PC-9 (cell line): ENCODE measurements at regions not wholly inside any gene's neighbourhood (a gene's known extent, or its start where the extent isn't known, plus 50 kb on each side); places are given as distances from the start of the nearest gene placed in this dataset.
"Not testable (repeated sequence)": the region's sequence is repeated elsewhere in the genome, so short reads cannot be mapped to it uniquely, and the experiment has no call there.

Experiments
- BruUV-seq: library from RNA; stranded (reverse); fragments of 400-500 nt; replicated peaks from 2 replicates; lab custom pipeline; 2021; lab: Mats Ljungman, UMichigan
- CTCF ChIA-PET: fragments of 300-600 bp; sonication (Branson Sonifier 250); formaldehyde crosslinking; loops from one replicate; lab custom pipeline; 2022; ENCODE audit warnings: antibody characterized with exemption; lab: Charles Lee
- POLR2A ChIA-PET: fragments of 300-600 bp; sonication (Branson Sonifier 250); formaldehyde crosslinking; loops from one replicate; lab custom pipeline; 2022; ENCODE audit warnings: antibody characterized with exemption; ENCODE audit not compliant: unreplicated experiment; lab: Charles Lee
- DNase-seq, 2 experiments: peaks; one replicate each; pipeline versions ENCODE4 v3.0.0 to v3.0.0-alpha.2; 2015 to 2022; ENCODE audit warnings: mixed read lengths in 1 of 2
- H2AFZ ChIP-seq: fragments of 200-600 bp; sonication (generic); 2 replicates; pipeline ENCODE4 v1.8.1; 2017; ENCODE audit warnings: antibody characterized with exemption
- H3F3A ChIP-seq: fragments of 200-600 bp; sonication (generic); 2 replicates; pipeline ENCODE4 v1.8.1; 2017; ENCODE audit warnings: antibody characterized with exemption, mild to moderate bottlenecking, low read depth; ENCODE audit not compliant: insufficient read depth
- H3K27ac ChIP-seq: fragments of 200-600 bp; sonication (generic); 2 replicates; pipeline ENCODE4 v1.6.1; 2016; ENCODE audit warnings: mixed run types
- H3K27me3 ChIP-seq: fragments of 200-600 bp; sonication (generic); 2 replicates; pipeline ENCODE4 v1.6.1; 2016; ENCODE audit warnings: low read depth, mixed run types; ENCODE audit not compliant: insufficient read depth
- H3K36me3 ChIP-seq: fragments of 200-600 bp; sonication (generic); 2 replicates; pipeline ENCODE4 v1.6.1; 2016; ENCODE audit warnings: low read depth, mixed run types
- H3K4me1 ChIP-seq: fragments of 200-600 bp; sonication (generic); replicated peaks from 2 replicates; pipeline ENCODE4 v1.6.1; 2016; ENCODE audit warnings: mixed run types; ENCODE audit not compliant: insufficient read depth
- H3K4me2 ChIP-seq: fragments of 200-600 bp; sonication (generic); 2 replicates; pipeline ENCODE4 v1.6.1; 2017; ENCODE audit warnings: mixed run types
- H3K4me3 ChIP-seq: fragments of 200-600 bp; sonication (generic); 2 replicates; pipeline ENCODE4 v1.6.1; 2016; ENCODE audit warnings: mixed run types
- H3K79me2 ChIP-seq: fragments of 200-600 bp; sonication (generic); 2 replicates; pipeline ENCODE4 v1.6.1; 2017; ENCODE audit warnings: low read depth, mixed run types
- H3K9me2 ChIP-seq: fragments of 200-600 bp; sonication (generic); 2 replicates; pipeline ENCODE4 v1.8.1; 2017; ENCODE audit warnings: mild to moderate bottlenecking; ENCODE audit not compliant: insufficient read depth
- H3K9me3 ChIP-seq: fragments of 200-600 bp; sonication (generic); 2 replicates; pipeline ENCODE4 v1.8.1; 2016; ENCODE audit warnings: low read depth; ENCODE audit not compliant: insufficient read depth
- H4K20me1 ChIP-seq: fragments of 200-600 bp; sonication (generic); 2 replicates; pipeline ENCODE4 v1.8.1; 2017; ENCODE audit not compliant: insufficient read depth
- EZH2 ChIP-seq: fragments of 200-600 bp; sonication (generic); IDR thresholded peaks from 2 replicates; pipeline ENCODE4 v1.8.0; 2017; ENCODE audit warnings: antibody characterized with exemption, low read depth
- intact Hi-C: fragments of 100-400 bp; cut with micrococcal nuclease; formaldehyde crosslinking; loops from one replicate; pipeline ENCODE4 v1.10.0; 2022; ENCODE audit not compliant: unreplicated experiment
- TF ChIP-seq, protein P1 (sequence below): fragments of 200-600 bp; sonication (generic); conservative IDR thresholded peaks from 2 replicates; pipeline ENCODE4 v1.6.1; 2017; ENCODE audit warnings: mixed run types, antibody characterized with exemption, mild to moderate bottlenecking, moderate library complexity

DNA sequence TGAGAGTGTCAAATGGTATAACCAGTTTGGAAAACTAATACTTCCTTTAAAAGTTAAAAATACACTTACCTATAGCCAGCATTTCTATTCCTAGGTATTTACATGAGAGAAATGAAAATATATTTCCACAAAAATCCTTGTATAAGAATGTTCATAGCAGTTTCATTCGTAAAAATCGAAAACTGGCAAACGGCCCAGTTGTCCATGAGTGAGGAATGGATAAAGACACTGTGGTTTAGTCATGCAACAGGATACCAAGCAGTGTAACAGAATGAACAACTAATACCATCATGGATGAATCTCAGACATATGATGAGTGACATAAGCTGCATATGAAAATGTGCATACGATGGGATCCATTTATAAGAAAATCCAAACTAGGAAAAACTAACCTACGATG is 136.7 kb downstream of the MACROH2A1 start:
- no peaks in the 10 kb centered on the region for H3F3A ChIP-seq
- CTCF ChIA-PET, result no interaction called here
- no peaks in the 10 kb centered on the region for H3K9me2 ChIP-seq
- TF ChIP-seq EZH2, result no peak
- TF ChIP-seq, protein P1, sequence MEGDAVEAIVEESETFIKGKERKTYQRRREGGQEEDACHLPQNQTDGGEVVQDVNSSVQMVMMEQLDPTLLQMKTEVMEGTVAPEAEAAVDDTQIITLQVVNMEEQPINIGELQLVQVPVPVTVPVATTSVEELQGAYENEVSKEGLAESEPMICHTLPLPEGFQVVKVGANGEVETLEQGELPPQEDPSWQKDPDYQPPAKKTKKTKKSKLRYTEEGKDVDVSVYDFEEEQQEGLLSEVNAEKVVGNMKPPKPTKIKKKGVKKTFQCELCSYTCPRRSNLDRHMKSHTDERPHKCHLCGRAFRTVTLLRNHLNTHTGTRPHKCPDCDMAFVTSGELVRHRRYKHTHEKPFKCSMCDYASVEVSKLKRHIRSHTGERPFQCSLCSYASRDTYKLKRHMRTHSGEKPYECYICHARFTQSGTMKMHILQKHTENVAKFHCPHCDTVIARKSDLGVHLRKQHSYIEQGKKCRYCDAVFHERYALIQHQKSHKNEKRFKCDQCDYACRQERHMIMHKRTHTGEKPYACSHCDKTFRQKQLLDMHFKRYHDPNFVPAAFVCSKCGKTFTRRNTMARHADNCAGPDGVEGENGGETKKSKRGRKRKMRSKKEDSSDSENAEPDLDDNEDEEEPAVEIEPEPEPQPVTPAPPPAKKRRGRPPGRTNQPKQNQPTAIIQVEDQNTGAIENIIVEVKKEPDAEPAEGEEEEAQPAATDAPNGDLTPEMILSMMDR, result no peak
- intact Hi-C loops, result loop anchor here (5.0 kb wide), 1 partner anchor 35 kb away; no protein-coding TSS in a partner anchor
- no peak overlapping the region for H3K4me3 ChIP-seq
- no peaks in the 10 kb centered on the region for H4K20me1 ChIP-seq
- no peaks in the 10 kb centered on the region for H3K36me3 ChIP-seq
- no TSS peak for BruUV-seq
- H2AFZ ChIP-seq, result no peak overlapping the region
- no peaks in the 10 kb centered on the region for H3K27me3 ChIP-seq
- H3K4me1 ChIP-seq, result no peaks in the 10 kb centered on the region
- H3K4me2 ChIP-seq, result no peak overlapping the region
- no peaks in the 10 kb centered on the region for H3K79me2 ChIP-seq
- H3K27ac ChIP-seq, result no peak overlapping the region
- no peaks in the 10 kb centered on the region for H3K9me3 ChIP-seq
- no peak for DNase-seq
- POLR2A ChIA-PET, result no interaction called here

DNA sequence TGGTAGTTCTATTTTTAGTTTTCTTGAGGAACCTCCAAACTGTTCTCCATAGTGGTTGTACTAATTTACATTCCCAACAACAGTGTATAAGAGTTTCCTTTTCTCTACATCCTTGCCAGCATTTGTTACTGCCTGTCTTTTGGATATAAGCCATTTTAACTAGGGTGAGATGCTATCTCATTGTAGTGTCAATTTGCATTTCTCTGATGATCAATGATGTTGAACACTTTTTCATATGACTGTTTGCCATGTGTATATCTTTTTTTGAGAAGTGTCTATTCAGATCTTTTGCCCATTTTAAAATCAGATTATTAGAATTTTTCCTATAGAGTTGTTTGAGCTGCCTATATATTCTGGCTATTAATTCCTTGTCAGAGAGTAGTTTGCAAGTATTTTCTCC is 138.9 kb downstream of the MACROH2A1 start:
- H3K79me2 ChIP-seq, H3K4me2 ChIP-seq, CTCF ChIA-PET, BruUV-seq, H3K27me3 ChIP-seq, H3F3A ChIP-seq, H3K36me3 ChIP-seq, H3K9me3 ChIP-seq, DNase-seq, H3K27ac ChIP-seq, POLR2A ChIA-PET, H3K4me3 ChIP-seq, H3K9me2 ChIP-seq, H2AFZ ChIP-seq, H4K20me1 ChIP-seq, H3K4me1 ChIP-seq: not testable (repeated sequence)
- intact Hi-C loops, result loop anchor here (5.0 kb wide), 1 partner anchor 37 kb away; no protein-coding TSS in a partner anchor

DNA sequence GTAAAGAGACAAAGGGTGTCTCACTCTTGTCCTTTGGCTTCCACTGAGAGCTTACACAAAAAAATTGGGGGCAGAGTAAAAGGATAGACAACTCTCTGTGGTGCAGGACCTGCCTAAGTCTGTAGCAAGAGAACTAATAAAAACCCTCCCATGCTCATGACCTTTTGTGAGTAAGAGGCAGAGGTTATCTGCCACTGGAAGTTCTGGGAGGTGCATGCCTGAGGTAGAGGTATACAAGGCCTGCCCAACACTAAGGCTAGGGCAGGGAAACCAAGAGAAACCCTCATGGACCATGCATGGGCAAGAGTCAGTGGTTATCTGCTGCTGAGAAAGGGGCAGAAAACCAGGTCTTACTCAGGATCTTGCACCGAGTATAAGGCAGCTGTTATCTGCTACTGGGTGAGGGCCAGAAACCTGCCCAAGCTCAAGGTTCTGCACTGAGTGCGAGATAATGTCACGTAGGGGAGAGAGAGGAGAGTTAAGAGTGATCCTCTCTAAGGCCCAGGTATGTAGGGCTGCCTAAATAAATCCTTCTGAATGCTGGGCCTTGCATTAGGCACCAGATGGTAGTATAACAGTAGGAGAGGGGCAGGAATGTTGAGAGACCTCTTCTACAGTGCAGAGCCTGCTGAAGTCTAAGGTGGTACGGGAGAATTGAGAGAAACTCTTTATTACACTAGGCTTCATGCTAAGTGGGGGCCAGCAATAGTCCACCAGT is 143.4 kb downstream of the MACROH2A1 start:
- no peaks in the 10 kb centered on the region for H3K79me2 ChIP-seq
- DNase-seq, result no peak
- CTCF ChIA-PET, result no interaction called here
- H3K27me3 ChIP-seq, result no peaks in the 10 kb centered on the region
- no peak overlapping the region for H3K4me3 ChIP-seq
- POLR2A ChIA-PET, result no interaction called here
- no peaks in the 10 kb centered on the region for H3K9me3 ChIP-seq
- no peaks in the 10 kb centered on the region for H3F3A ChIP-seq
- no peaks in the 10 kb centered on the region for H4K20me1 ChIP-seq
- BruUV-seq, result no TSS peak
- no peaks in the 10 kb centered on the region for H3K9me2 ChIP-seq
- no peaks in the 10 kb centered on the region for H3K4me1 ChIP-seq
- no peak overlapping the region for H3K4me2 ChIP-seq
- no peak overlapping the region for H3K27ac ChIP-seq
- H3K36me3 ChIP-seq, result no peaks in the 10 kb centered on the region
- TF ChIP-seq, protein P1, result no peak
- TF ChIP-seq EZH2, result no peak
- H2AFZ ChIP-seq, result no peak overlapping the region
- intact Hi-C loops, result no loop called here

DNA sequence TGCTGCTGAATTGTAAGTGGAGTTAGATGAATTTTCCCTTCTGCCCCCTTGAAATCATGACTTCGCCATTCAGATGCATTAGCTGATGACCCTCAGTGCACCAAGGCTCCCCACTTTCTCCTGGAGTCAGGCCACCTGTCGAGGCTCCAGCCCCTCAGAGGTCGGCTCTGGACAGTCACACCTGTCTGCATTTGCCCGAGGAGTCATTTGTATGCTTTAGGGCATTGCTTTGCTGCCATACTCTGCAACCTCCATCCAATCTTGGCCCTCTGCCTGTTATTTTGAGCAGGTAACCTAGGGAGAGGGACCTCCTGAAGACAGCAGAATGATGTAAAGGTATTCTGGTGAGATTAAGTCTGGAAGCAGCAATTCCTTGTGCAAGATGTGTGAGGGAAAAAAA is 144.8 kb downstream of the MACROH2A1 start:
- Histone ChIP-seq H3K4me2 (no peak overlapping the region), H3K9me2 (no peaks in the 10 kb centered on the region), H3K9me3 (no peaks in the 10 kb centered on the region), H3F3A (peaks cover 5% of the 10 kb centered on the region; the same call in 1 of the 2 replicates), H3K27ac (no peak overlapping the region), H3K4me1 (no peaks in the 10 kb centered on the region), H3K36me3 (no peaks in the 10 kb centered on the region), H2AFZ (no peak overlapping the region), H4K20me1 (no peaks in the 10 kb centered on the region), H3K27me3 (no peaks in the 10 kb centered on the region), H3K79me2 (no peaks in the 10 kb centered on the region), H3K4me3 (no peak overlapping the region)
- TF ChIP-seq, protein P1, result no peak
- no peak for TF ChIP-seq EZH2
- ChIA-PET CTCF (no interaction called here), POLR2A (no interaction called here)
- no peak for DNase-seq
- intact Hi-C loops, result no loop called here
- no TSS peak for BruUV-seq
